Kidney (tissue), 13 donors: ENCODE measurements at regions not wholly inside any gene's neighbourhood (a gene's known extent, or its start where the extent isn't known, plus 50 kb on each side); places are given as distances from the start of the nearest gene placed in this dataset.

Experiments used
- DNase-seq, 5 donors: peaks; one replicate each; pipeline ENCODE4 v3.0.0-alpha.2; 2013 to 2020
- FAIRE-seq: peaks from 2 replicates; lab custom pipeline; 2012; peaks lifted over from hg19 to GRCh38; lab: Jason Lieb, UNC
- H3K27ac ChIP-seq, 2 donors: one replicate each; pipeline ENCODE4 v1.7.0; 2013; ENCODE audit warnings: low read depth in 2 of 2, low read length in 2 of 2, inconsistent platforms in 1 of 2
- H3K27me3 ChIP-seq: one replicate; pipeline ENCODE4 v1.7.1; 2013; ENCODE audit warnings: low read length, inconsistent platforms; ENCODE audit not compliant: control insufficient read depth, insufficient read depth
- H3K36me3 ChIP-seq, 3 donors: one replicate each; pipeline versions ENCODE4 v1.7.0 to v1.7.1; 2013; ENCODE audit warnings: low read length in 3 of 3, control low read depth in 1 of 3, inconsistent platforms in 1 of 3; ENCODE audit not compliant: insufficient read depth in 3 of 3, control insufficient read depth in 2 of 3
- H3K4me1 ChIP-seq, 3 donors: one replicate each; pipeline versions ENCODE4 v1.7.0 to v1.7.1; 2013; ENCODE audit warnings: low read length in 3 of 3, inconsistent platforms in 1 of 3, low read depth in 1 of 3; ENCODE audit not compliant: control insufficient read depth in 2 of 3, insufficient read depth in 2 of 3
- H3K4me3 ChIP-seq, 3 donors: one replicate each; pipeline versions ENCODE4 v1.7.0 to v1.8.1; 2013; ENCODE audit warnings: low read length in 3 of 3, control low read depth in 1 of 3, inconsistent platforms in 1 of 3
- H3K9ac ChIP-seq, 3 donors: one replicate each; pipeline versions ENCODE4 v1.7.0 to v1.7.1; 2013; ENCODE audit warnings: low read length in 3 of 3, control low read depth in 1 of 3, inconsistent platforms in 1 of 3
- H3K9me3 ChIP-seq, 3 donors: one replicate each; pipeline versions ENCODE4 v1.7.0 to v1.7.1; 2013; ENCODE audit warnings: low read length in 3 of 3, control low read depth in 1 of 3, inconsistent platforms in 1 of 3; ENCODE audit not compliant: control insufficient read depth in 2 of 3, insufficient read depth in 1 of 3
- intact Hi-C: fragments of 100-400 bp; cut with DNase I; formaldehyde crosslinking; loops from one replicate; pipeline ENCODE4 v1.11.1; 2022
- TF ChIP-seq, protein P1 (sequence below): IDR thresholded peaks from 3 replicates; pipeline ENCODE4 v1.5.1; 2012; ENCODE audit warnings: mild to moderate bottlenecking, moderate library complexity, borderline replicate concordance; ENCODE audit not compliant: insufficient read depth; ENCODE audit errors: extremely low read depth
- donor health status: control.
- donor health status: control.
- donor health status: control.
- donor health status: control.
- donor health status: control.
- donor health status: DM: yes; HTN: yes; CAD: no.
- donor health status: Normal renal cell carcinoma (clear cell type).

GRCh38 chr2:118523761-118524160 lies 323.7 kb downstream of the EN1 start:
- H3K27ac ChIP-seq, result no peak overlapping the region
- H3K36me3 ChIP-seq, result no peaks in the 10 kb centered on the region
- TF ChIP-seq, protein P1, sequence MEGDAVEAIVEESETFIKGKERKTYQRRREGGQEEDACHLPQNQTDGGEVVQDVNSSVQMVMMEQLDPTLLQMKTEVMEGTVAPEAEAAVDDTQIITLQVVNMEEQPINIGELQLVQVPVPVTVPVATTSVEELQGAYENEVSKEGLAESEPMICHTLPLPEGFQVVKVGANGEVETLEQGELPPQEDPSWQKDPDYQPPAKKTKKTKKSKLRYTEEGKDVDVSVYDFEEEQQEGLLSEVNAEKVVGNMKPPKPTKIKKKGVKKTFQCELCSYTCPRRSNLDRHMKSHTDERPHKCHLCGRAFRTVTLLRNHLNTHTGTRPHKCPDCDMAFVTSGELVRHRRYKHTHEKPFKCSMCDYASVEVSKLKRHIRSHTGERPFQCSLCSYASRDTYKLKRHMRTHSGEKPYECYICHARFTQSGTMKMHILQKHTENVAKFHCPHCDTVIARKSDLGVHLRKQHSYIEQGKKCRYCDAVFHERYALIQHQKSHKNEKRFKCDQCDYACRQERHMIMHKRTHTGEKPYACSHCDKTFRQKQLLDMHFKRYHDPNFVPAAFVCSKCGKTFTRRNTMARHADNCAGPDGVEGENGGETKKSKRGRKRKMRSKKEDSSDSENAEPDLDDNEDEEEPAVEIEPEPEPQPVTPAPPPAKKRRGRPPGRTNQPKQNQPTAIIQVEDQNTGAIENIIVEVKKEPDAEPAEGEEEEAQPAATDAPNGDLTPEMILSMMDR, result no peak
- no peaks in the 10 kb centered on the region for H3K27me3 ChIP-seq
- H3K4me3 ChIP-seq, result no peak overlapping the region
- DNase-seq (no peak), FAIRE-seq (no peak)
- H3K4me1 ChIP-seq, result no peaks in the 10 kb centered on the region
- H3K9me3 ChIP-seq, result peaks cover 0 to 15% (median 3%) of the 10 kb centered on the region in 3 donors
- no peak overlapping the region for H3K9ac ChIP-seq
- intact Hi-C loops, result no loop called here

DNA sequence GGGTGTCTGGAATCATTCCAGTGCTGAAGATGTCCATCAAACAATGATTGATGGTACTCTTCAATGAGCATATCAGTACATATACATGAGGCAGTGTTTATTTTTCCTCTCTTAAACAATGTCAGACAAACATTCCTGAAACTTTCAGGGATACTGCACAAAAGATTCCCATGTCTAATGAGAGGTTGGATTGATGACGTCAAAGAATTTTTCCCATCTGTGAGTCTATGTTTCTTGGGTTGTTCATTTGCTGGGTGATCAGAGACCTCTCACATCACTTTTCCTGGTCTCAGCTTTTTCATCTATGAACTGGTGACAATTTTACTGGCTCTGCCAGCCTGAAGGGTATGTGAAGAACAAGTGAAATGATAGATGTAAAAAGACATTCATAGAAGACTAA lies 325.5 kb downstream of the EN1 start:
- H3K4me3 ChIP-seq, result no peak overlapping the region
- DNase-seq (no peak), FAIRE-seq (no peak)
- no peak overlapping the region for H3K9ac ChIP-seq
- H3K27me3 ChIP-seq, result no peaks in the 10 kb centered on the region
- peaks cover 0 to 16% (median 3%) of the 10 kb centered on the region in 3 donors for H3K9me3 ChIP-seq
- TF ChIP-seq, protein P1, result no peak
- H3K4me1 ChIP-seq, result no peaks in the 10 kb centered on the region
- intact Hi-C loops, result no loop called here
- no peak overlapping the region for H3K27ac ChIP-seq
- no peaks in the 10 kb centered on the region for H3K36me3 ChIP-seq

DNA sequence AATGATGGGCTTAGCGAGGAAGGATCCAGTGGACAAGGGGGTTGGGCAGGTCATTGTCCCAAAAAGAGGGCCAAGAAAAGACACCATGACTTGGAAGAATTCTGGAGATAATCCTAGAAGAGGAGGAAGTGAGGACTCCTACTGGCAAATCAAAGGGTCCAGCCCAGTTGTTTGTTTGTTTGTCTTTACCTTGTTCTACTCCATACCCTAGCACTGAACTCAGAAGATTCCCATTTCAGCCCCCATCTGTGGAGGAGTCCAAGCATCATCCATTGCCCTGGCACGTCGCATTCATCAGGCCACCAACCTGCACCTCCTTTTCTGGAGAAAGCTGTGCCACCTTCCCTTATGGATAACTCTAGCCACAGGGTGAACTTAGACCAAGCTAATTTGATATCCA lies 326.2 kb downstream of the EN1 start:
- peaks cover 0 to 16% (median 3%) of the 10 kb centered on the region in 3 donors for H3K9me3 ChIP-seq
- no peak overlapping the region for H3K4me3 ChIP-seq
- no peak overlapping the region for H3K9ac ChIP-seq
- TF ChIP-seq, protein P1, result no peak
- no peak overlapping the region for H3K27ac ChIP-seq
- H3K4me1 ChIP-seq, result no peaks in the 10 kb centered on the region
- FAIRE-seq (no peak), DNase-seq (no peak)
- no peaks in the 10 kb centered on the region for H3K36me3 ChIP-seq
- intact Hi-C loops, result no loop called here
- no peaks in the 10 kb centered on the region for H3K27me3 ChIP-seq

DNA sequence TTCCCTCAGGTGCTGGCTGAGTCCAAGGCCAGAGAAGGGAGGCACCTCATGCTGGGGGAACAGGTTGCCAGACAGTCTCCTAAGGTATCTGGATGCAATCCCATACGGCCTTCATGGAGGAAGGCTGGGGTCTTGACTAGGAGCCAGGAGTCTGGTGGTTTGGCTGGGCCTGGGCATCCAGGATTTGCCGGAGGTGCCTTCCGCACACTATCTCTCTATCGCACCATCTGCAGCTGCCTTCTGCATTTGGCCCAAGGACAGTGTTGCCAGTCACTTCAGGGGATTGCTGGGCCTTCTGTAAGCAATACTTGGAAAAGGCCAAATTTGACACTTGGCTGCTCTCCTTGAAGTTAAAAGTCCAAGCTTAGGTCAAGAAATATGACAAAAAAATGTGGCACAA lies 327.2 kb downstream of the EN1 start:
- FAIRE-seq (no peak), DNase-seq (no peak)
- TF ChIP-seq, protein P1, result no peak
- H3K27ac ChIP-seq, result no peak overlapping the region
- H3K9ac ChIP-seq, result no peak overlapping the region
- H3K9me3 ChIP-seq, result peaks cover 0 to 16% (median 3%) of the 10 kb centered on the region in 3 donors
- no peaks in the 10 kb centered on the region for H3K36me3 ChIP-seq
- intact Hi-C loops, result no loop called here
- H3K4me1 ChIP-seq, result no peaks in the 10 kb centered on the region
- no peaks in the 10 kb centered on the region for H3K27me3 ChIP-seq
- H3K4me3 ChIP-seq, result no peak overlapping the region
